ENCODE measurements at regions not wholly inside any gene's neighbourhood (a gene's known extent, or its start where the extent isn't known, plus 50 kb on each side); places are given as distances from the start of the nearest gene placed in this dataset.

DNA sequence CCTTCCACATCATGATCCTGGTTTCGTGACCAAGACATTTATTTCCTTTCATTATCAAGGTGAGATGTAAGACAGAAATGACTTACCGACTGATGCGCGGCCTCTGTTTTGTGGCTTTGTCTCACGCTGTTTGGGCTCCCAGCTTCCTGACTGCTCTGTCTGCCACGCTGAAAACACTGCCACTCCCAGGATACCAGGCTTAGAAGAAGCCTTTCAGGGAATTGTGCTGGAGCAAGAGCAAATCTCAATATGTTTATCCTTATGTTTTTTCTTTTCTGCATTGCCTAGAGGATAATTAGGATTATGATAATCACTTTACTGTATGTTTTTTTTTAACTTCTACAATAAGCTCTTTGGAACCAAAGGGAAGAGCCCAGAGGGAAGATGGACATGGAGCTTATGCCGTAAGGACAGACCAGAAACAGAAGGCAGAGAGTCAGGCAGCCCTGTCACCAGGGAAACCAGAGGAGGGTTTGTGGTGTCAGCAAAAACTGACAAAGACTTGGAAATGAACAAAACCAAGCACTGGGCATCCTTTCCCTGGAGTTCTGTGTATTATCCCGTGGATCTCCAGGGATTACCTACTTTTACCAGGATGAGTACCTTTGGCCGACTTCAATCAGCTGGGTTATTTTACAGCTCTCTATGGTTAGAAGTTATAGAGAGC, 68.2 kb upstream of the ISX start:
- DNase-seq: no peak

DNA sequence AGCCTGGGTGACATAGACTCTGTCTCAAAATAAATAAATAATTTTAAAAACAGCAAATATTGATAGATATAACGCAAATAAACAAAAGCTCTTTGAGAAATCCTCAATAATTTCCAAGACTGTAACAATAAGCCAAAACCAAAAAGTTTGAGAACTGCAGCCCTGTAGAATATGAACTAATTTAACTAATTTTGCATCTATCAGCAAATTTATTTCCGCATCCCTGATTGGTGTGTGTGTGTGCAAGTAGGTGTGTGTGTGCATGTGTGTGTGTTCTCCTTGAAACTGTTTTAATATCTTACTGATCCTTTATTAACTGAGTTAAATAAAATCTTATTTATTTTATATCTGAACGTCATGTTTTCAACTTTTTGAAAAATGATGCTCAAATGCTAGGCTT, 67.0 kb upstream of the ISX start:
- DNase-seq: no peak

DNA sequence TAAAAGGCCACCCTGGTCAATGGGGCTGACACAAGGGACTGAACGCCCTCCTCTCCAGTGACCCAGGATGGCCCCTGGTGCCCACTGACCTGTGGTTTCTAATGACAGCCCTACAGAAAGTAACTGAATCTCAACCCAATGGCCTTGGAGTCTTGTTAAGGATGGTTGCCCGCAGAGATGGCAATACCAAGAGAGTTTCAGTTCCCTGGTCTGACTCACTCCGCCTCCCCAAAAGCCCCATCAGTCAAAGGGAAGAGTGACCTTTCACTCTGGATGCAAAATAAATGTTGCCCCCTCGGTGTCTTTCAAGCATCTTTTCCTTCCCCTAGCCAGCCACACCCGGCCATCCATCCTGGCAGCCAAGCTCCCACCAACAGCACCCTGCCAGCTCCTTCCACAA, 57.7 kb upstream of the ISX start:
- DNase-seq: no peak

DNA sequence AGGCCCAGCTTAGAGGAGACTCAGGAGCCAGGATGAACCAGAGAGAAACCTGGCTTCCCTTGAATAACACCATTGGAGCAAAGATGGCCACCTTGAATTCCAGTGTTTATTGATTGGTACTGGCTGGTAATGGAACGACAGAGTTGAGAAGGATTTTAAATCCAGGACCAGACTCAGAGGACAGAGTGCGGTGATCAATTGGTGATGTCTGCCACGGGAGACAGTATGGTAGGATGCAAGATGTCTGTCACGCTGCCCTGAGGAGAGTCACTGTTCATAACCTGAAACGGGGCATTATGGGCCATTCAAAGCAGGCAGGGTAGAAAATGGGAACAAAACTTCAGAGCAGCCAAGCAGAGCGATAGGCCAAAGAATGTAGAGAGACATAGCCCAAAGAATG, 55.4 kb upstream of the ISX start:
- DNase-seq: no peak

DNA sequence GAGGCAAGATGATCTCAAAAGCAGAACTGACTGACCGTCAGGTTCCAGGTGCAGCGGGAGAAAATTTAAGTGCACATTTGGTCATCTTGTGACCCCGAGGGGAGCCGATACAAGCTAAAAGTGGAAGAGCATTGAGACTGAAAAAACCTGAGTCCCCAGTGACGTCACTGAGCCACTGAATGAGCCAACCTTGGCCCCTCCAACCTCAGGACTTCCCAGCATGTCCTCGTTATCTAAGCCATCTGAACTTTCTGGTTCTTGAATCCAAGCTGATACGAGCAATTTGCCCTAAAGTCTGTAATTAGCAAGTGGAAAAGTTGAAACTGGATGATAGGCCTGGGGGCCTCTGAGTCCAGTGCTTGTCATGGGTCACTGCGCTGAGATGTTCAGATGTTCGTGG, 51.1 kb upstream of the ISX start:
- DNase-seq: no peak
